ENCODE measurements at regions not wholly inside any gene's neighbourhood (a gene's known extent, or its start where the extent isn't known, plus 50 kb on each side); places are given as distances from the start of the nearest gene placed in this dataset.

DNA sequence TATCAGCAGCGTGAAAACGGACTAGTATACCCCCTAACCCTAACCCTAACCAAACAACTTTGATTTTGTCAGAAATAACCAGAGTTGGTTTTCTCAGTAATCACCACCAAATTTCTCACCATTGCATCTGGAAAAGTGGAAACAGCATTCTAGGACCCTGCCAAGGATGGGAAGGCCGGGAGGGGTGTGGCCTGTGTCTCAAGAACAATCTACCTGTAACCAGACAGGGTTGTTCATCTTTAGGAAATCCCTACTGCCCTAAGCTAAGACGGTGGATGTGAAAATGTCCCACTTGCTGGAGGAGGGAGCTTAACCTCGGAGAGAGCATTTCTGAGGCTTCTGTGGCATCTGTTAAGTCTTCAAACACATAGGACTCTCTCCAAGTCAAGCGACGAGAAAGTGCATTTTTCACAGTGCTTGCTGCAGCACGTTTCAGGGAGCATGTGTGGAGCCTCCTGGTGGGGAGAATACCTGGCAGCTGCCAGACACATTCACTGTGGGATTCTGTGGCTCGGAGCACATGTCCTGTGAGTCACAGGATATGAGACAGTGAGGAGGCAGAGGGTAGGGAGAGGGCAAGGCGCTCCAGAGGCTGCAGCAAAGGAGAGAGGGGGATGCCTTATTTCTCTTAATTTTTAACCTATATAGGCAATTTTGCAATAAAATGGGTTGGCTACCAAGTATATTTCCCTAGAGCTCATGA lies 207.5 kb downstream of the SPP2 start:
- Mint-ChIP-seq H3K9me3 (no peaks in the 10 kb centered on the region), H3K36me3 (ENCODE audit: insufficient read depth in 1 of 3, low read depth in 3 of 3) (no peaks in the 10 kb centered on the region; a peak in 1 of 7 replicates), H3K27me3 (ENCODE audit: low read depth) (no peaks in the 10 kb centered on the region; the same call in 1 of the 2 replicates), H3K4me1 (peaks cover 7 to 15% of the 10 kb centered on the region in 2 experiments), H3K4me3 (no peak overlapping the region), H3K27ac (no peak overlapping the region; a peak in 1 of 7 replicates)
- Histone ChIP-seq H3K18ac (ENCODE audit: insufficient read length, low read depth, low read length) (no peak overlapping the region), H2BK5ac (ENCODE audit: insufficient read length, low read length) (no peak overlapping the region), H3K27me3 (ENCODE audit: insufficient read depth, low read length) (no peaks in the 10 kb centered on the region), H3K4ac (ENCODE audit: low read depth, low read length) (no peak overlapping the region), H3K4me1 (ENCODE audit: insufficient read depth, low read length) (no peaks in the 10 kb centered on the region), H3K79me1 (ENCODE audit: insufficient read depth, low read depth, low read length, poor library complexity, severe bottlenecking) (no peaks in the 10 kb centered on the region), H3K27ac (ENCODE audit: insufficient read length, low read depth, low read length) (no peak overlapping the region), H3K9me3 (ENCODE audit: control insufficient read depth, low read depth, low read length) (no peaks in the 10 kb centered on the region), H4K91ac (ENCODE audit: insufficient read length, low read depth, low read length) (no peak overlapping the region), H4K20me1 (ENCODE audit: control insufficient read depth, insufficient read depth, insufficient read length) (no peaks in the 10 kb centered on the region), H3K14ac (ENCODE audit: insufficient read depth, low read length) (no peak overlapping the region), H2AK5ac (ENCODE audit: insufficient read length, low read length) (no peak overlapping the region), H3K23me2 (ENCODE audit: insufficient read length, low read depth, low read length, poor library complexity, severe bottlenecking) (no peaks in the 10 kb centered on the region), H3K79me2 (ENCODE audit: insufficient read depth, low read length) (no peaks in the 10 kb centered on the region), H4K8ac (replicated peaks; ENCODE audit: insufficient read length, low read depth, low read length) (no peak overlapping the region), H3K9ac (ENCODE audit: extremely low read depth, insufficient read length, low read length) (no peak overlapping the region), H2BK20ac (ENCODE audit: low read depth, low read length, poor library complexity, severe bottlenecking) (no peak overlapping the region), H3K23ac (ENCODE audit: insufficient read length, low read depth, low read length) (no peak overlapping the region), H3T11ph (ENCODE audit: low read length) (no peak overlapping the region), H4K5ac (ENCODE audit: insufficient read length, low read depth, low read length) (no peak overlapping the region), H2BK12ac (ENCODE audit: insufficient read length, low read depth, low read length) (no peak overlapping the region), H3K4me2 (ENCODE audit: insufficient read depth, insufficient read length, low read length) (no peak overlapping the region), H2BK15ac (ENCODE audit: low read depth, low read length) (no peak overlapping the region), H2AFZ (ENCODE audit: low read length) (no peak overlapping the region), H2BK120ac (ENCODE audit: low read depth, low read length, poor library complexity, severe bottlenecking) (no peak overlapping the region), H3K56ac (ENCODE audit: insufficient read length, low read depth, low read length) (no peak overlapping the region)
- no CpG with 5 or more reads among the region's 10 CpGs for WGBS (ENCODE audit: extremely low coverage, insufficient read length, low lambda C conversion rate)
- peak; percentile 78 for DNase-seq
- TF ChIP-seq, protein P1, sequence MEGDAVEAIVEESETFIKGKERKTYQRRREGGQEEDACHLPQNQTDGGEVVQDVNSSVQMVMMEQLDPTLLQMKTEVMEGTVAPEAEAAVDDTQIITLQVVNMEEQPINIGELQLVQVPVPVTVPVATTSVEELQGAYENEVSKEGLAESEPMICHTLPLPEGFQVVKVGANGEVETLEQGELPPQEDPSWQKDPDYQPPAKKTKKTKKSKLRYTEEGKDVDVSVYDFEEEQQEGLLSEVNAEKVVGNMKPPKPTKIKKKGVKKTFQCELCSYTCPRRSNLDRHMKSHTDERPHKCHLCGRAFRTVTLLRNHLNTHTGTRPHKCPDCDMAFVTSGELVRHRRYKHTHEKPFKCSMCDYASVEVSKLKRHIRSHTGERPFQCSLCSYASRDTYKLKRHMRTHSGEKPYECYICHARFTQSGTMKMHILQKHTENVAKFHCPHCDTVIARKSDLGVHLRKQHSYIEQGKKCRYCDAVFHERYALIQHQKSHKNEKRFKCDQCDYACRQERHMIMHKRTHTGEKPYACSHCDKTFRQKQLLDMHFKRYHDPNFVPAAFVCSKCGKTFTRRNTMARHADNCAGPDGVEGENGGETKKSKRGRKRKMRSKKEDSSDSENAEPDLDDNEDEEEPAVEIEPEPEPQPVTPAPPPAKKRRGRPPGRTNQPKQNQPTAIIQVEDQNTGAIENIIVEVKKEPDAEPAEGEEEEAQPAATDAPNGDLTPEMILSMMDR (conservative IDR thresholded peaks at IDR 0.05), result peak; percentile 69

Measured in H9 (cell line).